ENCODE measurements at regions not wholly inside any gene's neighbourhood (a gene's known extent, or its start where the extent isn't known, plus 50 kb on each side); places are given as distances from the start of the nearest gene placed in this dataset.
"Not testable (repeated sequence)": the region's sequence is repeated elsewhere in the genome, so short reads cannot be mapped to it uniquely, and the experiment has no call there.

GRCh38 chr3:110362751-110363150, 708.9 kb upstream of the NECTIN3 start:
- H3K4me3 Mint-ChIP-seq: no peak overlapping the region
- H3K27me3 Mint-ChIP-seq (ENCODE audit: low read depth): no peaks in the 10 kb centered on the region
- H3K27ac Mint-ChIP-seq: no peak overlapping the region
- peaks cover 2% of the 10 kb centered on the region for H3K4me1 Mint-ChIP-seq
- H3K36me3 Mint-ChIP-seq: no peaks in the 10 kb centered on the region
- peaks cover 17% of the 10 kb centered on the region for H3K9me3 Mint-ChIP-seq
- TF ChIP-seq CTCF (IDR thresholded peaks at IDR 0.05; ENCODE audit: unreplicated experiment): no peak
- DNase-seq (ENCODE audit: low spot score in 2 of 2, unreplicated experiment in 2 of 2): no peak

- DNase-seq (ENCODE audit: low spot score in 2 of 2, unreplicated experiment in 2 of 2); H3K4me3 Mint-ChIP-seq; H3K4me1 Mint-ChIP-seq; H3K36me3 Mint-ChIP-seq; H3K27me3 Mint-ChIP-seq (ENCODE audit: low read depth); H3K9me3 Mint-ChIP-seq: not testable (repeated sequence)
- peak overlapping the region; percentile 13 for H3K27ac Mint-ChIP-seq
Measured at GRCh38 chr3:110367289-110367688, 704.3 kb upstream of the NECTIN3 start.

- Mint-ChIP-seq H3K4me1 (no peaks in the 10 kb centered on the region), H3K27ac (no peak overlapping the region), H3K4me3 (no peak overlapping the region), H3K9me3 (no peaks in the 10 kb centered on the region), H3K27me3 (ENCODE audit: low read depth) (no peaks in the 10 kb centered on the region), H3K36me3 (no peaks in the 10 kb centered on the region)
- no peak for TF ChIP-seq CTCF (IDR thresholded peaks at IDR 0.05; ENCODE audit: unreplicated experiment)
- no peak for DNase-seq (ENCODE audit: low spot score in 2 of 2, unreplicated experiment in 2 of 2)
Measured at GRCh38 chr3:110375751-110376518, 695.7 kb upstream of the NECTIN3 start.

- Mint-ChIP-seq H3K36me3 (no peaks in the 10 kb centered on the region), H3K4me1 (no peaks in the 10 kb centered on the region), H3K27me3 (ENCODE audit: low read depth) (no peaks in the 10 kb centered on the region), H3K9me3 (no peaks in the 10 kb centered on the region), H3K27ac (no peak overlapping the region), H3K4me3 (no peak overlapping the region)
- no peak for TF ChIP-seq CTCF (IDR thresholded peaks at IDR 0.05; ENCODE audit: unreplicated experiment)
- no peak for DNase-seq (ENCODE audit: low spot score in 2 of 2, unreplicated experiment in 2 of 2)
Measured at GRCh38 chr3:110378481-110378880, 693.1 kb upstream of the NECTIN3 start.

GRCh38 chr3:110381992-110382391, 689.6 kb upstream of the NECTIN3 start:
- peaks cover 7% of the 10 kb centered on the region for H3K9me3 Mint-ChIP-seq
- H3K36me3 Mint-ChIP-seq: no peaks in the 10 kb centered on the region
- no peak overlapping the region for H3K4me3 Mint-ChIP-seq
- TF ChIP-seq CTCF (IDR thresholded peaks at IDR 0.05; ENCODE audit: unreplicated experiment): no peak
- DNase-seq (ENCODE audit: low spot score in 2 of 2, unreplicated experiment in 2 of 2): no peak
- H3K4me1 Mint-ChIP-seq: peaks cover 3% of the 10 kb centered on the region
- no peak overlapping the region for H3K27ac Mint-ChIP-seq
- no peaks in the 10 kb centered on the region for H3K27me3 Mint-ChIP-seq (ENCODE audit: low read depth)

GRCh38 chr3:110383356-110383755, 688.3 kb upstream of the NECTIN3 start:
- Mint-ChIP-seq H3K4me3 (no peak overlapping the region), H3K9me3 (peaks cover 7% of the 10 kb centered on the region), H3K27me3 (ENCODE audit: low read depth) (no peaks in the 10 kb centered on the region), H3K36me3 (no peaks in the 10 kb centered on the region), H3K4me1 (peaks cover 3% of the 10 kb centered on the region), H3K27ac (no peak overlapping the region)
- no peak for DNase-seq (ENCODE audit: low spot score in 2 of 2, unreplicated experiment in 2 of 2)
- TF ChIP-seq CTCF (IDR thresholded peaks at IDR 0.05; ENCODE audit: unreplicated experiment): no peak
